Vagina (tissue), 2 donors: ENCODE measurements at regions not wholly inside any gene's neighbourhood (a gene's known extent, or its start where the extent isn't known, plus 50 kb on each side); places are given as distances from the start of the nearest gene placed in this dataset.

ENCODE experiments used
- DNase-seq, 2 donors: peaks; one replicate each; pipeline ENCODE4 v3.0.0-alpha.2; 2017; ENCODE audit errors: extremely low spot score in 2 of 2
- H3K27ac ChIP-seq: fragments of 200-600 bp; sonication (generic); one replicate; pipeline ENCODE4 v1.5.1; 2019
- H3K27me3 ChIP-seq: fragments of 200-600 bp; sonication (generic); one replicate; pipeline ENCODE4 v1.5.1; 2019
- H3K36me3 ChIP-seq, 2 donors: fragments of 200-600 bp; sonication (generic); one replicate each; pipeline ENCODE4 v1.5.1; 2017 to 2019
- H3K4me1 ChIP-seq: fragments of 200-600 bp; sonication (generic); one replicate; pipeline ENCODE4 v1.5.1; 2019
- H3K4me3 ChIP-seq, 2 donors: fragments of 200-600 bp; sonication (generic); 1 replicate in 1 of 2; 2 replicates in 1 of 2; pipeline ENCODE4 v1.5.1; 2016 to 2019
- H3K9me3 ChIP-seq: fragments of 200-600 bp; sonication (generic); one replicate; pipeline ENCODE4 v1.5.1; 2019
- CTCF ChIP-seq, 3 experiments: fragments of 450-650 bp in 2 of 3; fragments of 200-600 bp in 1 of 3; sonication (generic) in 1 of 3; IDR thresholded peaks; one replicate each; pipeline ENCODE4 v1.5.1; 2017 to 2019; ENCODE audit warnings: antibody characterized with exemption in 3 of 3, mild to moderate bottlenecking in 2 of 3, moderate library complexity in 2 of 3
- POLR2A ChIP-seq, 2 donors: fragments of 450-650 bp; IDR thresholded peaks; one replicate each; pipeline ENCODE4 v1.6.1; 2017; ENCODE audit warnings: antibody characterized with exemption in 2 of 2, mild to moderate bottlenecking in 2 of 2, moderate library complexity in 2 of 2
- POLR2AphosphoS5 ChIP-seq, 2 donors: sonication (generic); formaldehyde crosslinking; IDR thresholded peaks; one replicate each; pipeline ENCODE4 v1.9.0; 2017; ENCODE audit warnings: antibody characterized with exemption in 2 of 2, mild to moderate bottlenecking in 2 of 2, low read depth in 1 of 2; ENCODE audit not compliant: insufficient read depth in 1 of 2
- intact Hi-C: fragments of 100-400 bp; cut with DNase I; formaldehyde crosslinking; loops from one replicate; pipeline ENCODE4 v1.15.1; 2023

GRCh38 chr5:122545986-122546385 lies 228.9 kb upstream of the SNX2 start:
- Histone ChIP-seq H3K4me3 (no peak overlapping the region), H3K36me3 (no peaks in the 10 kb centered on the region), H3K27ac (no peak overlapping the region), H3K9me3 (no peaks in the 10 kb centered on the region), H3K4me1 (no peaks in the 10 kb centered on the region), H3K27me3 (no peaks in the 10 kb centered on the region)
- no peak for DNase-seq
- intact Hi-C loops: no loop called here
- TF ChIP-seq POLR2AphosphoS5 (IDR thresholded peaks at IDR 0.05; ENCODE audit: insufficient read depth in 1 of 2, low read depth in 1 of 2) (no peak), POLR2A (IDR thresholded peaks at IDR 0.05) (no peak), CTCF (IDR thresholded peaks at IDR 0.05) (no peak)

GRCh38 chr5:122547219-122547618 lies 227.7 kb upstream of the SNX2 start:
- intact Hi-C loops: no loop called here
- no peaks in the 10 kb centered on the region for H3K27me3 ChIP-seq
- no peak for DNase-seq
- TF ChIP-seq CTCF (IDR thresholded peaks at IDR 0.05) (no peak), POLR2A (IDR thresholded peaks at IDR 0.05) (no peak), POLR2AphosphoS5 (IDR thresholded peaks at IDR 0.05; ENCODE audit: insufficient read depth in 1 of 2, low read depth in 1 of 2) (no peak)
- no peaks in the 10 kb centered on the region for H3K36me3 ChIP-seq
- H3K4me3 ChIP-seq: no peak overlapping the region
- no peaks in the 10 kb centered on the region for H3K4me1 ChIP-seq
- no peak overlapping the region for H3K27ac ChIP-seq
- H3K9me3 ChIP-seq: no peaks in the 10 kb centered on the region

GRCh38 chr5:122547669-122548068 lies 227.2 kb upstream of the SNX2 start:
- Histone ChIP-seq H3K36me3 (no peaks in the 10 kb centered on the region), H3K9me3 (no peaks in the 10 kb centered on the region), H3K4me3 (no peak overlapping the region), H3K4me1 (no peaks in the 10 kb centered on the region), H3K27ac (no peak overlapping the region), H3K27me3 (no peaks in the 10 kb centered on the region)
- no peak for DNase-seq
- intact Hi-C loops: no loop called here
- TF ChIP-seq POLR2AphosphoS5 (IDR thresholded peaks at IDR 0.05; ENCODE audit: insufficient read depth in 1 of 2, low read depth in 1 of 2): no peak
- no peak for TF ChIP-seq POLR2A (IDR thresholded peaks at IDR 0.05)
- no peak for TF ChIP-seq CTCF (IDR thresholded peaks at IDR 0.05)

- Histone ChIP-seq H3K27ac (no peak overlapping the region), H3K4me3 (no peak overlapping the region), H3K36me3 (no peaks in the 10 kb centered on the region), H3K27me3 (no peaks in the 10 kb centered on the region), H3K4me1 (no peaks in the 10 kb centered on the region), H3K9me3 (no peaks in the 10 kb centered on the region)
- no peak for TF ChIP-seq CTCF (IDR thresholded peaks at IDR 0.05)
- TF ChIP-seq POLR2AphosphoS5 (IDR thresholded peaks at IDR 0.05; ENCODE audit: insufficient read depth in 1 of 2, low read depth in 1 of 2): no peak
- TF ChIP-seq POLR2A (IDR thresholded peaks at IDR 0.05): no peak
- intact Hi-C loops: no loop called here
- no peak for DNase-seq
Observed at GRCh38 chr5:122559676-122560075, 215.2 kb upstream of the SNX2 start.

GRCh38 chr5:122561209-122561608 lies 213.7 kb upstream of the SNX2 start:
- H3K27me3 ChIP-seq: no peaks in the 10 kb centered on the region

More at GRCh38 chr5:122561209-122561608, 213.7 kb upstream of the SNX2 start:
- no peak overlapping the region for H3K27ac ChIP-seq
- no peaks in the 10 kb centered on the region for H3K4me1 ChIP-seq
- no peak for TF ChIP-seq POLR2AphosphoS5 (IDR thresholded peaks at IDR 0.05; ENCODE audit: insufficient read depth in 1 of 2, low read depth in 1 of 2)
- TF ChIP-seq CTCF (IDR thresholded peaks at IDR 0.05): no peak
- no peak for TF ChIP-seq POLR2A (IDR thresholded peaks at IDR 0.05)
- H3K9me3 ChIP-seq: no peaks in the 10 kb centered on the region
- intact Hi-C loops: no loop called here
- H3K4me3 ChIP-seq: no peak overlapping the region
- DNase-seq: no peak
- no peaks in the 10 kb centered on the region for H3K36me3 ChIP-seq
